ENCODE measurements at regions not wholly inside any gene's neighbourhood (a gene's known extent, or its start where the extent isn't known, plus 50 kb on each side); places are given as distances from the start of the nearest gene placed in this dataset.

- no peak overlapping the region for H3K4me3 ChIP-seq (ENCODE audit: low read depth, low read length)
- ChIA-PET POLR2A (no interaction called here), CTCF (no interaction called here)
- DNase-seq (ENCODE audit: low read depth, low spot score), result no peak
- no peak for TF ChIP-seq CTCF (IDR thresholded peaks at IDR 0.05; ENCODE audit: insufficient read depth, low read length, missing control alignments)
These were observed 138.2 kb upstream of the KLF4 start for GRCh38 chr9:107627781-107628180.

- ChIA-PET POLR2A (interaction anchor here (1.2 kb wide), 1 partner anchor 10 kb away, joined by 3 read pairs; no protein-coding TSS in a partner anchor), CTCF (no interaction called here)
- no peak for TF ChIP-seq CTCF (IDR thresholded peaks at IDR 0.05; ENCODE audit: insufficient read depth, low read length, missing control alignments)
- no peak overlapping the region for H3K4me3 ChIP-seq (ENCODE audit: low read depth, low read length)
- DNase-seq (ENCODE audit: low read depth, low spot score), result no peak
These were observed 136.5 kb upstream of the KLF4 start for GRCh38 chr9:107626118-107626517.

- no peak overlapping the region for H3K4me3 ChIP-seq (ENCODE audit: low read depth, low read length)
- TF ChIP-seq CTCF (IDR thresholded peaks at IDR 0.05; ENCODE audit: insufficient read depth, low read length, missing control alignments), result no peak
- no peak for DNase-seq (ENCODE audit: low read depth, low spot score)
- ChIA-PET CTCF (no interaction called here), POLR2A (no interaction called here)
These were observed 135.9 kb upstream of the KLF4 start for GRCh38 chr9:107625383-107625984.

- POLR2A ChIA-PET, result no interaction called here
- no peak for TF ChIP-seq CTCF (IDR thresholded peaks at IDR 0.05; ENCODE audit: insufficient read depth, low read length, missing control alignments)
- CTCF ChIA-PET, result interaction anchor here (1.5 kb wide), 1 partner anchor 140 kb away, joined by 3 read pairs; no protein-coding TSS in a partner anchor
- no peak overlapping the region for H3K4me3 ChIP-seq (ENCODE audit: low read depth, low read length)
- no peak for DNase-seq (ENCODE audit: low read depth, low spot score)
These were observed 134.8 kb upstream of the KLF4 start for GRCh38 chr9:107624234-107624948.

GRCh38 chr9:107621436-107621835, 131.9 kb upstream of the KLF4 start:
- ChIA-PET POLR2A (no interaction called here), CTCF (interaction anchor here (0.8 kb wide), 1 partner anchor 29 kb away, joined by 3 read pairs; no protein-coding TSS in a partner anchor)
- H3K4me3 ChIP-seq (ENCODE audit: low read depth, low read length), result no peak overlapping the region
- no peak for TF ChIP-seq CTCF (IDR thresholded peaks at IDR 0.05; ENCODE audit: insufficient read depth, low read length, missing control alignments)
- no peak for DNase-seq (ENCODE audit: low read depth, low spot score)

- POLR2A ChIA-PET, result no interaction called here
These were observed 131.2 kb upstream of the KLF4 start for GRCh38 chr9:107620801-107621200.

More at GRCh38 chr9:107620801-107621200, 131.2 kb upstream of the KLF4 start:
- DNase-seq (ENCODE audit: low read depth, low spot score), result no peak
- H3K4me3 ChIP-seq (ENCODE audit: low read depth, low read length), result no peak overlapping the region
- no peak for TF ChIP-seq CTCF (IDR thresholded peaks at IDR 0.05; ENCODE audit: insufficient read depth, low read length, missing control alignments)
- CTCF ChIA-PET, result no interaction called here
